ENCODE measurements at regions not wholly inside any gene's neighbourhood (a gene's known extent, or its start where the extent isn't known, plus 50 kb on each side); places are given as distances from the start of the nearest gene placed in this dataset.

DNA sequence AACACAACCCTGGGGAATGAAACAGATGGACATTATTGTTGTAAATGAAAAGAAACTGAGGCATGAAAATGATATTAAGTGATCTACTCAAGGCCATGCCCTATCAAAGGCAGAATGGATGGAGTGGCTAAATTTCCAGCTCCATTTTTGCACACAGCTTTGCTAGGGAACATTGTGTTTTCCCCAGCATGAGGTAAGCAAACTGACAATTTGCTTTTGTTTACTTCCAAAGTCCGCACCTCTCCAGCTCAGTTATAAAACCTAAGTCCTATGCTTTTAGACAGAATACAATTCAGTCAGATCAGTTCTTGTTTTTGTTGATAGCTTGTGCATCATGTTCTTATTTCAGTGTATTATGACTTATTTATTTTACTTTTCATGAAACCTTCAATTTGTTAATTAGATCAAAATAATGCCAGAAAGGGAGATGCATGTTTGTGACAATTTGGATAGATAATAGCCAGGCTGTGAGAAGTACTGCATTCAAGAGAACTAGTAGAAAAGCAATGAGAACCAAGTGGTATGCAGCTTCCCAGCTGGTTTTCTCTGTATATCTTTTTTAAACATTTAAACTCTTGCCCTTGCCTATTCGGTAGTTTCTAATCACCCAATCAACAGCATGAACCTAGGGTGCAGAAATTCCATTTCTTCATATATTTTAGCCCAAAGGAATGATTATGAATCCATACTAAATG lies 380.8 kb downstream of the SPATA31D1 start:
- no peak overlapping the region for H3K27ac ChIP-seq
- TF ChIP-seq CTCF (conservative IDR thresholded peaks at IDR 0.05) (no peak), ZFX (IDR thresholded peaks at IDR 0.05) (no peak)

- no peak for TF ChIP-seq CTCF (conservative IDR thresholded peaks at IDR 0.05)
- no peak for TF ChIP-seq ZFX (IDR thresholded peaks at IDR 0.05)
- no peak overlapping the region for H3K27ac ChIP-seq
Measured at GRCh38 chr9:82375041-82375440, 386.5 kb downstream of the SPATA31D1 start.

DNA sequence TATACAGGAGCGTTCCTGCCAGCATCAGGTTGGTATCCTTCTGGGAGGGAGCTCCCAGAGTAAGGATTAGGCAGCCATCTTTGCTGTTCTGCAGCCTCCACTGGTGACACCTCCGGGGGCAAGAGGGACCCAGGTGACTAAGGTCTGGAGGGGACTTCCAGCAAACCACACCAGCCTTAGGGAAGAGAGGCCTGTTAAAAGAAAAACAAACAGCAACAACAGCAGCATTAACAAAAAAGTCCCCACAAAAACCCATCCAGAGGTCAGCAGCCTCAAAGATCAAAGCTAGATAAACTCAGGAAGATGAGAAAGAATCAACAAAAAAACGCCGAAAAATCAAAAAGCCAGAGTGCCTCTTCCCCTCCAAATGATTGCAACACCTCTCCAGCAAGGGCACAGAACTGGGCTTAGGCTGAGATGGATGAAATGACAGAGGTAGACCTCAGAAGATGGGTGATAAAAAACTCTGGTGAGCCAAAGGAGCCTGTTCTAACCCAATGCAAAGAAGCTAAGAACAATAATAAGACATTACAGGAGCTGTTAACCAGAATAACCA lies 388.2 kb downstream of the SPATA31D1 start:
- no peak for TF ChIP-seq CTCF (conservative IDR thresholded peaks at IDR 0.05)
- no peak overlapping the region for H3K27ac ChIP-seq

- no peak overlapping the region for H3K27ac ChIP-seq
- no peak for TF ChIP-seq CTCF (conservative IDR thresholded peaks at IDR 0.05)
- no peak for TF ChIP-seq ZFX (IDR thresholded peaks at IDR 0.05)
Measured at GRCh38 chr9:82382887-82383616, 394.5 kb downstream of the SPATA31D1 start.

DNA sequence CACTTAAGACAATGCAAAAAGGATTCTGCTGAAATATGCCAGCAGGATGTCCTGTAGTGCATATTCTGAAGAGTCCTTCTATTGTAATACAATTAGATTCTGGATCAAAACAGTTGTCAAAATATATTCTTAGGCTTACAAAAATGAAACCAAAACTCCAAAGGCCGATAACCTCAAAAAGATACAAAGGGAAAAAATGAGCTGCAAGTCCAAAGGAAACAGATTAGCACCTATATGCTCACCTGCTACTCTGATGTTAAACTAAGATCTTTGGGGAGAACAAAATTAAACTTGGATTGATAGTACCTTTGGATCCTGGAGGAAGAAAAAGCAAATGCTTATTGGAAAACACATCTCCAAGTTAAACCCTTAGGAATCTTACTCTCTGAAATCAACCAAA lies 397.1 kb downstream of the SPATA31D1 start:
- no peak for TF ChIP-seq CTCF (conservative IDR thresholded peaks at IDR 0.05)
- no peak for TF ChIP-seq ZFX (IDR thresholded peaks at IDR 0.05)
- no peak overlapping the region for H3K27ac ChIP-seq

GRCh38 chr9:82397534-82397933 lies 409.0 kb downstream of the SPATA31D1 start:
- no peak overlapping the region for H3K27ac ChIP-seq
- TF ChIP-seq CTCF (conservative IDR thresholded peaks at IDR 0.05) = no peak
- no peak for TF ChIP-seq ZFX (IDR thresholded peaks at IDR 0.05)

DNA sequence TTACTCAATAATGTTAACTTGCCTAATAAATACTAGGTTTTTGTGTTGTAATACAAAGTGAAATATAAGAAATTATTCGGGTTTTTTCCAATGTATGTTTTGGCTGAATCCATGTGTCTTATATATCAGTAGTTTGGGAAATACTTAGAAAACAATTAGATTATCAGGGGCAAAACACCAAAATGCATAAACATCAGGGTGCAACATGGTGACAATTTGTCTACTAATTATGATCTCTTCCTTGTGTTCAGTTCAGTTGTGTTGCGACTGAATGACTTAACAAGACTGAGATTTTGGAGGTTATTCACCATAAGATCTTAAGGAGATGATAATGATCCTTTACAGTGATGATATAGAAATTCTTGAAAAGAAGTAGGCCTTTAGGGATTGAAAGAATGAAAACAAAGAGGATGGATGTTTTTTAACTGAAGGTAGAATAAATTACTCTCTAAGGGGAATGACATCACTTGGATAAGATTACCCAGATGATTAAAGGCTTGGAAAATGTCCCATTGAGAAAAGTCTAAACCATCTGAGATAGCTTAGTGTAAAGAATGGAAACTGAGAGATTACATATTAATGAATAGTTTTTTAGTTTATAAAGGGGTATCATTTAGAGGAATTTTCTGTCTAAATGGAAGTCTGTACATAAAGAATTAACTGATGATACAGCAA lies 415.8 kb downstream of the SPATA31D1 start:
- no peak overlapping the region for H3K27ac ChIP-seq
- TF ChIP-seq ZFX (IDR thresholded peaks at IDR 0.05) (no peak), CTCF (conservative IDR thresholded peaks at IDR 0.05) (no peak)
